ENCODE measurements at regions not wholly inside any gene's neighbourhood (a gene's known extent, or its start where the extent isn't known, plus 50 kb on each side); places are given as distances from the start of the nearest gene placed in this dataset.

- DNase-seq (ENCODE audit: low read depth, low spot score) (no peak), ATAC-seq (no peak)
- no TSS peak for BruUV-seq (replicated peaks)
- ChIA-PET POLR2A (no interaction called here), CTCF (no interaction called here)
- Histone ChIP-seq H3K4me1 (ENCODE audit: control insufficient read depth, insufficient read depth, low read length) (no peaks in the 10 kb centered on the region), H3K27me3 (ENCODE audit: control insufficient read depth, insufficient read depth, low read length) (peaks cover 2% of the 10 kb centered on the region; the same call in 1 of the 2 replicates), H3K27ac (ENCODE audit: low read length) (no peak overlapping the region), H3K36me3 (ENCODE audit: control insufficient read depth, insufficient read depth, low read length) (no peaks in the 10 kb centered on the region), H3K4me3 (ENCODE audit: low read depth in 2 of 2, low read length in 2 of 2) (no peak overlapping the region), H3K9me3 (ENCODE audit: control insufficient read depth, insufficient read depth, low read depth, low read length) (no peaks in the 10 kb centered on the region)
- intact Hi-C loops (cut with micrococcal nuclease; ENCODE audit: unreplicated experiment) (no loop called here), in situ Hi-C loops (cut with HindIII; ENCODE audit: low pct_unique_long_range_greater_than_20kb, low sequenced_read_pairs) (no loop called here)
- TF ChIP-seq POLR2AphosphoS5 (IDR thresholded peaks at IDR 0.05; ENCODE audit: low read depth, low read length) (no peak), SIN3A (IDR thresholded peaks at IDR 0.05; ENCODE audit: borderline replicate concordance, insufficient read depth, low read depth, low read length) (no peak), TCF7L2 (IDR thresholded peaks at IDR 0.05; ENCODE audit: low read depth, low read length) (no peak), CTCF (IDR thresholded peaks at IDR 0.05) (no peak)
Measured at GRCh38 chr5:174376726-174377373, 331.3 kb downstream of the NSG2 start.

GRCh38 chr5:174378121-174378874 is 332.8 kb downstream of the NSG2 start:
- no TSS peak for BruUV-seq (replicated peaks)
- in situ Hi-C loops (cut with HindIII; ENCODE audit: low pct_unique_long_range_greater_than_20kb, low sequenced_read_pairs) = no loop called here
- POLR2A ChIA-PET = no interaction called here

More at GRCh38 chr5:174378121-174378874, 332.8 kb downstream of the NSG2 start:
- Histone ChIP-seq H3K36me3 (ENCODE audit: control insufficient read depth, insufficient read depth, low read length) (no peaks in the 10 kb centered on the region), H3K4me3 (ENCODE audit: low read depth in 2 of 2, low read length in 2 of 2) (no peak overlapping the region), H3K4me1 (ENCODE audit: control insufficient read depth, insufficient read depth, low read length) (no peaks in the 10 kb centered on the region), H3K27me3 (ENCODE audit: control insufficient read depth, insufficient read depth, low read length) (peaks cover 2% of the 10 kb centered on the region; the same call in 1 of the 2 replicates), H3K9me3 (ENCODE audit: control insufficient read depth, insufficient read depth, low read depth, low read length) (no peaks in the 10 kb centered on the region), H3K27ac (ENCODE audit: low read length) (no peak overlapping the region)
- DNase-seq (ENCODE audit: low read depth, low spot score) (no peak), ATAC-seq (no peak)
- CTCF ChIA-PET = interaction anchor here (0.6 kb wide), 1 partner anchor 1043 kb away, joined by 5 read pairs; no protein-coding TSS in a partner anchor
- intact Hi-C loops (cut with micrococcal nuclease; ENCODE audit: unreplicated experiment) = no loop called here
- TF ChIP-seq REST (IDR thresholded peaks at IDR 0.05; ENCODE audit: insufficient read depth in 1 of 2, low read depth in 2 of 2, low read length in 1 of 2) (no peak), POLR2AphosphoS5 (IDR thresholded peaks at IDR 0.05; ENCODE audit: low read depth, low read length) (no peak), TCF7L2 (IDR thresholded peaks at IDR 0.05; ENCODE audit: low read depth, low read length) (no peak), SIN3A (IDR thresholded peaks at IDR 0.05; ENCODE audit: borderline replicate concordance, insufficient read depth, low read depth, low read length) (no peak), CTCF (IDR thresholded peaks at IDR 0.05) (no peak)

All from Panc1 (cell line).